GM10266 (cell line): ENCODE measurements at regions not wholly inside any gene's neighbourhood (a gene's known extent, or its start where the extent isn't known, plus 50 kb on each side); places are given as distances from the start of the nearest gene placed in this dataset.

Experiments
- DNase-seq: peaks from one replicate; pipeline ENCODE4 v3.0.0; 2012; ENCODE audit errors: extremely low spot score
- CTCF ChIP-seq: IDR thresholded peaks from 2 replicates; pipeline ENCODE4 v1.5.1; 2012; ENCODE audit warnings: mild to moderate bottlenecking, low read depth; ENCODE audit not compliant: control insufficient read depth, insufficient read depth; ENCODE audit errors: missing control alignments

- no peak for TF ChIP-seq CTCF
- DNase-seq: no peak
Measured at GRCh38 chr16:13507530-13507929, 412.4 kb upstream of the ERCC4 start.

- TF ChIP-seq CTCF: no peak
- DNase-seq: no peak
Measured at GRCh38 chr16:13510425-13511151, 409.4 kb upstream of the ERCC4 start.

- no peak for DNase-seq
- TF ChIP-seq CTCF: no peak
Measured at GRCh38 chr16:13517841-13518240, 402.1 kb upstream of the ERCC4 start.

- TF ChIP-seq CTCF: no peak
- no peak for DNase-seq
Measured at GRCh38 chr16:13519871-13520270, 400.1 kb upstream of the ERCC4 start.

GRCh38 chr16:13521356-13521755 is 398.6 kb upstream of the ERCC4 start:
- no peak for TF ChIP-seq CTCF
- DNase-seq: no peak

GRCh38 chr16:13527332-13527731 is 392.6 kb upstream of the ERCC4 start:
- DNase-seq: no peak
- no peak for TF ChIP-seq CTCF

- TF ChIP-seq CTCF: no peak
- no peak for DNase-seq
Measured at GRCh38 chr16:13528691-13529090, 391.3 kb upstream of the ERCC4 start.
